PC-3 (cell line): ENCODE measurements at regions not wholly inside any gene's neighbourhood (a gene's known extent, or its start where the extent isn't known, plus 50 kb on each side); places are given as distances from the start of the nearest gene placed in this dataset.

Source experiments
- ATAC-seq: fragments of 200-7000 bp; cut with Tn5 transposase; 2 replicates; pipeline ENCODE4 v1.9.1; 2020; ENCODE audit warnings: mild to moderate bottlenecking, moderate library complexity
- BruUV-seq: library from RNA; stranded (reverse); fragments of 400-500 nt; replicated peaks from 2 replicates; lab custom pipeline; 2021; lab: Mats Ljungman, UMichigan
- CTCF ChIA-PET: fragments of 300-600 bp; sonication (Branson Sonifier 250); formaldehyde crosslinking; loops from one replicate; lab custom pipeline; 2022; ENCODE audit warnings: antibody characterized with exemption; lab: Charles Lee
- POLR2A ChIA-PET: fragments of 300-600 bp; sonication (Branson Sonifier 250); formaldehyde crosslinking; loops from one replicate; lab custom pipeline; 2022; ENCODE audit warnings: antibody characterized with exemption; ENCODE audit not compliant: unreplicated experiment; lab: Charles Lee
- DNase-seq: peaks from one replicate; pipeline ENCODE4 v3.0.0-alpha.2; 2015
- H2AFZ ChIP-seq: fragments of 300-600 bp; sonication (generic); 2 replicates; pipeline ENCODE4 v1.6.0; 2016; ENCODE audit warnings: antibody characterized with exemption, low read length
- H3F3A ChIP-seq: fragments of 300-600 bp; sonication (generic); one replicate; pipeline ENCODE4 v1.6.0; 2017; ENCODE audit warnings: antibody characterized with exemption, low read length, control low read depth, mild to moderate bottlenecking; ENCODE audit not compliant: unreplicated experiment
- H3K27ac ChIP-seq: fragments of 300-600 bp; sonication (generic); 2 replicates; pipeline ENCODE4 v1.5.1; 2016; ENCODE audit warnings: mild to moderate bottlenecking, low read length
- H3K27me3 ChIP-seq: fragments of 300-600 bp; sonication (generic); 2 replicates; pipeline ENCODE4 v1.6.1; 2016; ENCODE audit warnings: low read length, mixed read lengths
- H3K36me3 ChIP-seq: fragments of 300-600 bp; sonication (generic); 2 replicates; pipeline ENCODE4 v1.6.1; 2016; ENCODE audit warnings: low read depth, mixed run types, low read length, mixed read lengths
- H3K4me1 ChIP-seq: fragments of 300-600 bp; sonication (generic); 2 replicates; pipeline ENCODE4 v1.5.1; 2016; ENCODE audit warnings: low read length; ENCODE audit not compliant: insufficient read depth
- H3K4me2 ChIP-seq: fragments of 300-600 bp; sonication (generic); 2 replicates; pipeline ENCODE4 v1.6.0; 2016; ENCODE audit warnings: low read length
- H3K4me3 ChIP-seq: fragments of 300-600 bp; sonication (generic); 2 replicates; pipeline ENCODE4 v1.5.1; 2016; ENCODE audit warnings: mild to moderate bottlenecking, low read length, mixed read lengths
- H3K79me2 ChIP-seq: fragments of 300-600 bp; sonication (generic); 2 replicates; pipeline ENCODE4 v1.6.1; 2017; ENCODE audit warnings: low read length, mixed read lengths
- H3K9ac ChIP-seq: fragments of 300-600 bp; sonication (generic); 2 replicates; pipeline ENCODE4 v1.6.0; 2016; ENCODE audit warnings: mild to moderate bottlenecking, low read length
- H3K9me2 ChIP-seq: fragments of 300-600 bp; sonication (generic); replicated peaks from 2 replicates; pipeline ENCODE4 v1.6.1; 2016; ENCODE audit warnings: mixed run types, low read length, mixed read lengths
- H3K9me3 ChIP-seq: fragments of 300-600 bp; sonication (generic); 2 replicates; pipeline ENCODE4 v1.6.1; 2016; ENCODE audit warnings: low read length, mixed read lengths
- H4K20me1 ChIP-seq: fragments of 300-600 bp; sonication (generic); 2 replicates; pipeline ENCODE4 v1.6.1; 2016; ENCODE audit warnings: low read length, mixed read lengths
- EZH2 ChIP-seq: fragments of 300-600 bp; sonication (generic); IDR thresholded peaks from one replicate; pipeline ENCODE4 v1.6.1; 2017; ENCODE audit warnings: antibody characterized with exemption, mild to moderate bottlenecking, low read length; ENCODE audit not compliant: unreplicated experiment
- EZH2phosphoT487 ChIP-seq: fragments of 300-600 bp; sonication (generic); IDR thresholded peaks from 2 replicates; pipeline ENCODE4 v1.6.1; 2018; ENCODE audit warnings: mild to moderate bottlenecking, antibody characterized with exemption, low read length, borderline replicate concordance
- intact Hi-C: fragments of 100-400 bp; cut with micrococcal nuclease; formaldehyde crosslinking; loops from 2 replicates; pipeline ENCODE4 v1.9.0; 2023
- TF ChIP-seq, protein P1 (sequence below): fragments of 300-600 bp; sonication (generic); conservative IDR thresholded peaks from 2 replicates; pipeline ENCODE4 v1.5.1; 2017; ENCODE audit warnings: antibody characterized with exemption, low read depth, mild to moderate bottlenecking, low read length

DNA sequence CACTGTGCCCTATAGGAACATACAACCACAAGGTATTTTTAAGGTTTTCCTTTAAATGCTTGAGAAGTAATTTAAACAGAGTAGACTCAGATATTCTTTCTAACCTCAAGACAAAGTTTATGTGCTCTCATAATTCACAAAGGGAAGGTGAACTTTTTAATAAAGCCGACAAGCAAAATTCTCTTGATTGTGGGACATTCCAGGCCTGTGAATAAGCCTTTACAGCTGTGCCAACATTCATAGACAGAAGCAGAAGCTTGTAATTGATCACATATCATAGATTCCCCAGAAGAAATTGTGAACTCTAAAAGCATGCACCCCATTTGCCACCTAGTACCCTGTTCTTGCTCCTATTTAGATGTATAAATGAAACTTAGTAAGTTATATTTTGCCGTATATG, 1107.8 kb upstream of the SEMA6A start:
- H3F3A ChIP-seq = no peaks in the 10 kb centered on the region
- intact Hi-C loops = no loop called here
- TF ChIP-seq, protein P1, sequence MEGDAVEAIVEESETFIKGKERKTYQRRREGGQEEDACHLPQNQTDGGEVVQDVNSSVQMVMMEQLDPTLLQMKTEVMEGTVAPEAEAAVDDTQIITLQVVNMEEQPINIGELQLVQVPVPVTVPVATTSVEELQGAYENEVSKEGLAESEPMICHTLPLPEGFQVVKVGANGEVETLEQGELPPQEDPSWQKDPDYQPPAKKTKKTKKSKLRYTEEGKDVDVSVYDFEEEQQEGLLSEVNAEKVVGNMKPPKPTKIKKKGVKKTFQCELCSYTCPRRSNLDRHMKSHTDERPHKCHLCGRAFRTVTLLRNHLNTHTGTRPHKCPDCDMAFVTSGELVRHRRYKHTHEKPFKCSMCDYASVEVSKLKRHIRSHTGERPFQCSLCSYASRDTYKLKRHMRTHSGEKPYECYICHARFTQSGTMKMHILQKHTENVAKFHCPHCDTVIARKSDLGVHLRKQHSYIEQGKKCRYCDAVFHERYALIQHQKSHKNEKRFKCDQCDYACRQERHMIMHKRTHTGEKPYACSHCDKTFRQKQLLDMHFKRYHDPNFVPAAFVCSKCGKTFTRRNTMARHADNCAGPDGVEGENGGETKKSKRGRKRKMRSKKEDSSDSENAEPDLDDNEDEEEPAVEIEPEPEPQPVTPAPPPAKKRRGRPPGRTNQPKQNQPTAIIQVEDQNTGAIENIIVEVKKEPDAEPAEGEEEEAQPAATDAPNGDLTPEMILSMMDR = no peak
- TF ChIP-seq EZH2phosphoT487 (no peak), EZH2 (no peak)
- H3K4me1 ChIP-seq = no peaks in the 10 kb centered on the region
- no peak overlapping the region for H3K4me3 ChIP-seq
- no peak overlapping the region for H3K9ac ChIP-seq
- DNase-seq (no peak), ATAC-seq (no peak)
- no peak overlapping the region for H3K4me2 ChIP-seq
- H3K27me3 ChIP-seq = no peaks in the 10 kb centered on the region
- H2AFZ ChIP-seq = no peak overlapping the region
- H3K27ac ChIP-seq = no peak overlapping the region
- BruUV-seq = no TSS peak
- no peaks in the 10 kb centered on the region for H3K79me2 ChIP-seq
- H4K20me1 ChIP-seq = no peaks in the 10 kb centered on the region
- H3K9me3 ChIP-seq = no peaks in the 10 kb centered on the region
- no peaks in the 10 kb centered on the region for H3K9me2 ChIP-seq
- no peaks in the 10 kb centered on the region for H3K36me3 ChIP-seq
- ChIA-PET POLR2A (no interaction called here), CTCF (no interaction called here)

DNA sequence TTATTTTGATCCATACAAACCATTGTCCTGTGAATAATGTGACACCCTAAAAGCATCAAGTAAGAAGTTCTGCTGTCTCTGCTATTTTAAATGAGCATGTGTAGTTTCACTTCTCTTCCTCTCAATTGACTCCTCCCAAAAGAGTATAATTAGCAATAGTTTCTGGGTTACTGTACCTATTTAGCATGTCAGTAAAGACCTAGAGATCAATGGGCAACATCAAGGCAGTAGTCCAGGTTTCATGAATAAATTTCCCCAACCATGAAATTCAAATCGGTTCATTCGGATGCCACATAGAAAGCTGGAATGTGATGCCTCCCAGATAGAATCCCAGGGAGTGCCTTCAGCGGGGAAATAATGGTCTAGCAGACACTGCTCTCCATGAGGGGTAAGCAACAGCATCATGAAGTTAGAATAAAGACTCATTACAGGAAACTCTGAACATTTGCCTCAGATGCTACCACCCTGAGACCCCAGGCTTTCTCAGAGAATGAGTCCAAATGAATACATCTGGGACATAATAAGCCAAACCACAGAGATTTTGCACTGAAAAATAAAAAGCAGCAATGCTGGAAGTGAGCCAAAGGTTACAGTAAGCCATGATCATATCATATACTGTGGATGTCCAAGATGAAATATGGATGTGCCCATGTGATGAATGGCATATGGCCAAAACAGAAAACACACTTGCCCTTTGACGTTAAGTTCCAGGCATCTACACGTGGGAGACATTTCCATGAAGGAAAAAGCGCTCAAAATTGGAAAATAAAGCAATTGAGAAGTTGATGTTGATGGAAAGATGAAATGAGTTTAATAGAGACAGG, 1107.0 kb upstream of the SEMA6A start:
- ATAC-seq = no peak
- ChIA-PET CTCF (no interaction called here), POLR2A (no interaction called here)
- Histone ChIP-seq H3K36me3 (no peaks in the 10 kb centered on the region), H3K79me2 (no peaks in the 10 kb centered on the region), H3F3A (no peaks in the 10 kb centered on the region), H3K9ac (no peak overlapping the region), H3K4me3 (no peak overlapping the region), H3K9me2 (no peaks in the 10 kb centered on the region), H3K9me3 (no peaks in the 10 kb centered on the region), H4K20me1 (no peaks in the 10 kb centered on the region), H3K27me3 (no peaks in the 10 kb centered on the region), H3K4me2 (no peak overlapping the region), H2AFZ (no peak overlapping the region), H3K4me1 (no peaks in the 10 kb centered on the region), H3K27ac (no peak overlapping the region)
- TF ChIP-seq, protein P1 = no peak
- TF ChIP-seq EZH2 (no peak), EZH2phosphoT487 (no peak)
- BruUV-seq = no TSS peak
- DNase-seq = no peak
- intact Hi-C loops = no loop called here

DNA sequence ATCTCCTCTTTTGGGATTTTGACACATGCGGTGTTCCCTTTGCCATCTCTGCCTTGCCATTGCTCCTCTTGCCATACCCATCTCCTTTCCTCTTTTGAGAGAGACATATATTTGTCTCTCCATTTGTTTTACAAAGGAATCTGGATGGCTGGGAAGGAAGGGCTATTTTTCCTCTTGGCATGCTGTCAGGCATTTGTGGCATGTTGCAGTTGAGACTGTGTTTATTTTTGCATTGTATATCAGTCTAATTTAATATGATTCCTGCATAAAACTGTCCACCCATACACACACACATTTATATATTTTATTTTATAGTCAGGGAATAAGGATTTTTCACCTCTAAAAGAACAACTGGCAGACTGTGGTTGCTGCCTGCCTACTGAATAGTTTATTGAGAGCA, 1105.8 kb upstream of the SEMA6A start:
- intact Hi-C loops = no loop called here
- H3K27ac ChIP-seq = no peak overlapping the region
- no peak overlapping the region for H3K4me2 ChIP-seq
- no peak for ATAC-seq
- H3F3A ChIP-seq = no peaks in the 10 kb centered on the region
- POLR2A ChIA-PET = no interaction called here
- H4K20me1 ChIP-seq = no peaks in the 10 kb centered on the region
- H3K9ac ChIP-seq = no peak overlapping the region
- no peak overlapping the region for H3K4me3 ChIP-seq
- no peaks in the 10 kb centered on the region for H3K27me3 ChIP-seq
- H3K4me1 ChIP-seq = no peaks in the 10 kb centered on the region
- no peaks in the 10 kb centered on the region for H3K9me3 ChIP-seq
- no peaks in the 10 kb centered on the region for H3K9me2 ChIP-seq
- CTCF ChIA-PET = no interaction called here
- no peaks in the 10 kb centered on the region for H3K79me2 ChIP-seq
- DNase-seq = no peak
- H3K36me3 ChIP-seq = no peaks in the 10 kb centered on the region
- no TSS peak for BruUV-seq
- TF ChIP-seq, protein P1 = no peak
- TF ChIP-seq EZH2phosphoT487 (no peak), EZH2 (no peak)
- H2AFZ ChIP-seq = no peak overlapping the region
